Thyroid gland (tissue), 4 donors: ENCODE measurements at regions not wholly inside any gene's neighbourhood (a gene's known extent, or its start where the extent isn't known, plus 50 kb on each side); places are given as distances from the start of the nearest gene placed in this dataset.

Experiments
- CTCF ChIP-seq, 6 experiments: fragments of 200-600 bp in 3 of 6; fragments of 450-650 bp in 3 of 6; sonication (generic) in 3 of 6; IDR thresholded peaks; one replicate each; pipeline ENCODE4 v1.5.1; 2016 to 2019; ENCODE audit warnings: antibody characterized with exemption in 6 of 6, mild to moderate bottlenecking in 2 of 6, inconsistent platforms in 1 of 6, moderate library complexity in 1 of 6
- POLR2A ChIP-seq, 2 donors: fragments of 450-650 bp; IDR thresholded peaks; one replicate each; pipeline ENCODE4 v1.6.1; 2017; ENCODE audit warnings: antibody characterized with exemption in 2 of 2, mild to moderate bottlenecking in 2 of 2, moderate library complexity in 1 of 2

DNA sequence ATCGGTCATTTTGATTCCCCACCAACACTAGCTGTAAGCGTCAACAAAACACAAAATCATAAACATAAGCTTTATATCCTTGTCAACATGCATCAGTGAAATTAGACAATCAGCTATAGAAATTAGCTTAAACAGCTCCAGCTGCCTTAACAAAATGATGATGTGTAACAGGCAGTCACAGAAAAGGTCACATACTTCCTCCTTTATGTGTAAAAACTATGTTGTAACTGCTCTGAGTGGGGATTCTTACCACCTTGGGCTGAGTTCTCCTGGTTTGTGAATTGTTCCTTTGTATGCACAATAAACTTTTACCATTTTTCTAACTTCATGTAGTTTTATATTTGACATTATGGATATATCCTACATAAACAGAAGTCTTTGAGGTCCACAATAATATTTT, 73.9 kb upstream of the MAP9 start:
- TF ChIP-seq CTCF (IDR thresholded peaks at IDR 0.05) (no peak), POLR2A (IDR thresholded peaks at IDR 0.05) (no peak)
